B cell (primary cell): ENCODE measurements at regions not wholly inside any gene's neighbourhood (a gene's known extent, or its start where the extent isn't known, plus 50 kb on each side); places are given as distances from the start of the nearest gene placed in this dataset.

Experiments
- ATAC-seq: fragments of 200-7000 bp; cut with Tn5 transposase; one replicate; pipeline ENCODE4 v1.10.0; 2021; ENCODE audit warnings: low read depth, mild to moderate bottlenecking, moderate number of reproducible peaks, moderate library complexity
- CTCF ChIA-PET: fragments of 350-600 bp; sonication (Branson Sonifier 250); formaldehyde crosslinking; loops from one replicate; lab custom pipeline; 2021; ENCODE audit warnings: antibody characterized with exemption, inconsistent platforms; lab: Charles Lee
- POLR2A ChIA-PET: fragments of 350-600 bp; sonication (Branson Sonifier 250); formaldehyde crosslinking; loops from one replicate; lab custom pipeline; 2021; ENCODE audit warnings: antibody characterized with exemption; lab: Charles Lee
- DNase-seq: peaks from one replicate; pipeline ENCODE4 v3.0.0; 2013
- H2AFZ ChIP-seq: 2 replicates; pipeline ENCODE4 v1.6.1; 2012; ENCODE audit warnings: mild to moderate bottlenecking, low read depth, low read length; ENCODE audit not compliant: insufficient read depth, poor library complexity, severe bottlenecking
- H3K27ac ChIP-seq, 2 donors: 1 replicate in 1 of 2; 2 replicates in 1 of 2; pipeline ENCODE4 v1.5.1; 2012 to 2013; ENCODE audit warnings: low read length in 2 of 2, mild to moderate bottlenecking in 2 of 2, moderate library complexity in 1 of 2
- H3K27me3 ChIP-seq, 4 experiments: fragments of 200-600 bp in 1 of 4; sonication (generic) in 1 of 4; replicated peaks in 1 of 4; 1 replicate in 2 of 4; 2 replicates in 2 of 4; pipeline versions ENCODE4 v1.6.1 to v1.7.0; 2013 to 2016; ENCODE audit warnings: low read length in 3 of 4, mild to moderate bottlenecking in 2 of 4, mixed read lengths in 1 of 4, moderate library complexity in 1 of 4; ENCODE audit not compliant: insufficient read depth in 4 of 4, control insufficient read depth in 3 of 4; ENCODE audit errors: control extremely low read depth in 1 of 4
- H3K36me3 ChIP-seq, 2 experiments: replicated peaks in 1 of 2; 1 replicate in 1 of 2; 2 replicates in 1 of 2; pipeline versions ENCODE4 v1.6.1 to v1.7.1; 2013; ENCODE audit warnings: low read length in 1 of 2; ENCODE audit not compliant: insufficient read depth in 2 of 2, control insufficient read depth in 1 of 2; ENCODE audit errors: control extremely low read depth in 1 of 2, extremely low read depth in 1 of 2
- H3K4me1 ChIP-seq, 2 donors: fragments of 200-600 bp in 1 of 2; sonication (generic) in 1 of 2; 1 replicate in 1 of 2; 2 replicates in 1 of 2; pipeline versions ENCODE4 v1.5.1 to v1.6.1; 2013 to 2017; ENCODE audit warnings: low read length in 2 of 2; ENCODE audit not compliant: control insufficient read depth in 2 of 2, insufficient read depth in 2 of 2
- H3K4me2 ChIP-seq: replicated peaks from 2 replicates; pipeline ENCODE3; 2012; ENCODE audit warnings: mild to moderate bottlenecking, low read depth, low read length; ENCODE audit not compliant: poor library complexity, severe bottlenecking
- H3K4me3 ChIP-seq, 5 experiments: fragments of 200-600 bp in 1 of 5; sonication (generic) in 1 of 5; 1 replicate in 3 of 5; 2 replicates in 2 of 5; pipeline versions ENCODE4 v1.5.1 to v1.7.0; 2011 to 2016; ENCODE audit warnings: low read length in 4 of 5, mild to moderate bottlenecking in 4 of 5, low read depth in 2 of 5, control low read depth in 1 of 5, moderate library complexity in 1 of 5; ENCODE audit not compliant: insufficient read depth in 1 of 5; ENCODE audit errors: control extremely low read depth in 1 of 5, extremely low read depth in 1 of 5
- H3K79me2 ChIP-seq: fragments of 200-600 bp; sonication (generic); one replicate; pipeline ENCODE4 v1.6.0; 2016; ENCODE audit warnings: low read length; ENCODE audit not compliant: control insufficient read depth, insufficient read depth
- H3K9ac ChIP-seq: fragments of 200-600 bp; sonication (generic); 2 replicates; pipeline ENCODE4 v1.6.1; 2017; ENCODE audit warnings: mild to moderate bottlenecking, low read length, moderate library complexity
- H3K9me3 ChIP-seq, 3 donors: one replicate each; pipeline versions ENCODE4 v1.6.1 to v1.7.1; 2013; ENCODE audit warnings: low read length in 2 of 3; ENCODE audit not compliant: control insufficient read depth in 2 of 3, insufficient read depth in 1 of 3; ENCODE audit errors: control extremely low read depth in 1 of 3
- H4K20me1 ChIP-seq: 2 replicates; pipeline ENCODE4 v1.6.0; 2012; ENCODE audit warnings: mild to moderate bottlenecking, low read length; ENCODE audit not compliant: insufficient read depth, control insufficient read depth, poor library complexity, severe bottlenecking
- H3K27ac Mint-ChIP-seq: one replicate; pipeline ENCODE4 v1.8.0; 2021; ENCODE audit warnings: mixed read lengths
- H3K27me3 Mint-ChIP-seq: one replicate; pipeline ENCODE4 v1.8.0; 2021; ENCODE audit warnings: mixed read lengths
- H3K4me1 Mint-ChIP-seq: one replicate; pipeline ENCODE4 v1.8.0; 2021; ENCODE audit warnings: mixed read lengths
- H3K4me3 Mint-ChIP-seq: one replicate; pipeline ENCODE4 v1.8.0; 2021; ENCODE audit warnings: mixed read lengths
- H3K9me3 Mint-ChIP-seq: one replicate; pipeline ENCODE4 v1.8.0; 2022; ENCODE audit warnings: mixed read lengths; ENCODE audit not compliant: insufficient read depth
- CTCF ChIP-seq: fragments of 200-600 bp; IDR thresholded peaks from one replicate; pipeline ENCODE4 v1.8.0; 2022; ENCODE audit warnings: antibody characterized with exemption, mild to moderate bottlenecking
- EZH2 ChIP-seq: IDR thresholded peaks from 2 replicates; pipeline ENCODE4 v1.6.1; 2012; ENCODE audit warnings: borderline replicate concordance, low read depth, mild to moderate bottlenecking, moderate library complexity, low read length; ENCODE audit not compliant: insufficient read depth, poor library complexity, severe bottlenecking
- WGBS: methylation state at CpG from one replicate; pipeline ENCODE4 v1.1.5; 2013; ENCODE audit warnings: missing lambda C conversion rate; ENCODE audit not compliant: insufficient coverage; 5-methylcytosine and 5-hydroxymethylcytosine counted together
- intact Hi-C: fragments of 100-400 bp; cut with micrococcal nuclease; formaldehyde crosslinking; loops from one replicate; pipeline ENCODE4 v1.10.0; 2022

- Histone ChIP-seq H3K4me3 (no peak overlapping the region), H3K9me3 (no peaks in the 10 kb centered on the region), H3K4me1 (no peaks in the 10 kb centered on the region), H3K79me2 (no peaks in the 10 kb centered on the region), H4K20me1 (no peaks in the 10 kb centered on the region), H3K36me3 (no peaks in the 10 kb centered on the region), H3K27me3 (no peaks in the 10 kb centered on the region), H2AFZ (no peak overlapping the region), H3K4me2 (no peak overlapping the region), H3K27ac (no peak overlapping the region), H3K9ac (no peak overlapping the region)
- DNase-seq (no peak), ATAC-seq (no peak)
- TF ChIP-seq CTCF (no peak), EZH2 (no peak)
- Mint-ChIP-seq H3K4me1 (no peaks in the 10 kb centered on the region), H3K4me3 (no peak overlapping the region), H3K27ac (no peak overlapping the region), H3K27me3 (no peaks in the 10 kb centered on the region), H3K9me3 (no peaks in the 10 kb centered on the region)
- ChIA-PET CTCF (no interaction called here), POLR2A (no interaction called here)
- intact Hi-C loops = no loop called here
- WGBS = no CpG with 5 or more reads among the region's 1 CpG
These were observed 836.6 kb upstream of the C9orf72 start for GRCh38 chr9:28409919-28410318.

DNA sequence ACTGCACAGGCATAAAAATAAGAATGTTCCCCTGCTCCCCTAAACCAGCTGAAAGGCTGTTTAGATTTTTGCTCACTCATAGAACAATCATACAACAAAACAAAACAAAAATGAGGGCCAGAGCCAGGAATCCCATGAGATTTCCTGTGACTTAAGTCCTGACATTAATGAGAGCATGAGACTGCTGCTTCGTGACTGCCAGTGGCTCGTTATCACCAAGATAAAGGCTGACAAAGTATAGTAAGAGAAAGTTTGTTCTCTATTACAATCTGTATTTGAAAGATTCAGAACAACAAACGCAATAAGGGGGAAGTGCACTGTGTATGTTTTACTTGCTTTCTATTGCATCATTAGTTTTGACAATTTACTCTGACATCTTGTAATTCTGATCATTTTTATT is 837.1 kb upstream of the C9orf72 start:
- no peak overlapping the region for H3K27ac Mint-ChIP-seq
- TF ChIP-seq CTCF = no peak
- no peak for TF ChIP-seq EZH2
- no peak for ATAC-seq
- ChIA-PET POLR2A (no interaction called here), CTCF (no interaction called here)
- Histone ChIP-seq H3K36me3 (no peaks in the 10 kb centered on the region), H2AFZ (no peak overlapping the region), H3K4me1 (no peaks in the 10 kb centered on the region), H3K9ac (no peak overlapping the region), H3K79me2 (no peaks in the 10 kb centered on the region), H3K4me3 (no peak overlapping the region), H3K4me2 (no peak overlapping the region), H3K27ac (no peak overlapping the region), H4K20me1 (no peaks in the 10 kb centered on the region), H3K27me3 (no peaks in the 10 kb centered on the region), H3K9me3 (no peaks in the 10 kb centered on the region)
- no peaks in the 10 kb centered on the region for H3K4me1 Mint-ChIP-seq
- no peak overlapping the region for H3K4me3 Mint-ChIP-seq
- no peaks in the 10 kb centered on the region for H3K27me3 Mint-ChIP-seq
- H3K9me3 Mint-ChIP-seq = no peaks in the 10 kb centered on the region
- DNase-seq = no peak
- intact Hi-C loops = no loop called here
- no CpG with 5 or more reads among the region's 3 CpGs for WGBS
